GM10248 (cell line): ENCODE measurements at regions not wholly inside any gene's neighbourhood (a gene's known extent, or its start where the extent isn't known, plus 50 kb on each side); places are given as distances from the start of the nearest gene placed in this dataset.

Source experiments
- CTCF ChIA-PET: fragments of 300-600 bp; sonication (Branson Sonifier 250); formaldehyde crosslinking; extraction: SDS; loops from one replicate; lab custom pipeline; 2021; ENCODE audit warnings: antibody characterized with exemption; lab: Yijun Ruan, JAX
- POLR2A ChIA-PET: fragments of 350-650 bp; sonication (Branson Sonifier 250); formaldehyde crosslinking; extraction: SDS; loops from one replicate; lab custom pipeline; 2020; ENCODE audit warnings: antibody characterized with exemption; lab: Yijun Ruan, JAX
- DNase-seq: peaks from one replicate; pipeline ENCODE4 v3.0.0; 2012; ENCODE audit errors: extremely low spot score
- CTCF ChIP-seq: IDR thresholded peaks from 2 replicates; pipeline ENCODE4 v1.5.1; 2012; ENCODE audit warnings: mild to moderate bottlenecking, low read depth; ENCODE audit errors: extremely low read depth, missing control alignments, control extremely low read depth

GRCh38 chr6:56891754-56892153, 63.2 kb upstream of the BEND6 start:
- ChIA-PET CTCF (interaction anchor here (0.8 to 3.5 kb wide), 9 partner anchors 11 to 431 kb away, joined by 3 to 91 read pairs (median 4); partner anchors contain the start of gene BEND6), POLR2A (interaction anchor here (0.7 kb wide), 1 partner anchor 423 kb away, joined by 5 read pairs; no protein-coding TSS in a partner anchor)
- DNase-seq: no peak
- no peak for TF ChIP-seq CTCF

GRCh38 chr6:56890683-56891429, 64.1 kb upstream of the BEND6 start:
- no peak for TF ChIP-seq CTCF
- CTCF ChIA-PET: interaction anchor here (0.8 to 3.5 kb wide), 12 partner anchors 9 to 426 kb away, joined by 3 to 91 read pairs (median 3); partner anchors contain the start of gene PRIM2
- DNase-seq: peak; percentile 76
- POLR2A ChIA-PET: interaction anchor here (0.6 kb wide), 1 partner anchor 21 kb away, joined by 4 read pairs; no protein-coding TSS in a partner anchor

GRCh38 chr6:56890066-56890465, 64.8 kb upstream of the BEND6 start:
- POLR2A ChIA-PET: no interaction called here
- no peak for TF ChIP-seq CTCF
- DNase-seq: no peak
- CTCF ChIA-PET: interaction anchor here (0.8 to 3.5 kb wide), 11 partner anchors 10 to 427 kb away, joined by 3 to 91 read pairs (median 3); partner anchors contain the start of gene PRIM2

GRCh38 chr6:56889492-56889891, 65.4 kb upstream of the BEND6 start:
- DNase-seq: no peak
- CTCF ChIA-PET: interaction anchor here (0.9 to 2.1 kb wide), 6 partner anchors 10 to 151 kb away, joined by 3 to 15 read pairs (median 4); no protein-coding TSS in a partner anchor
- TF ChIP-seq CTCF: no peak
- POLR2A ChIA-PET: no interaction called here

- CTCF ChIA-PET: interaction anchor here (0.8 to 2.6 kb wide), 10 partner anchors 10 to 152 kb away, joined by 3 to 15 read pairs (median 4); partner anchors contain the start of gene BEND6
- DNase-seq: no peak
- TF ChIP-seq CTCF: no peak
- POLR2A ChIA-PET: no interaction called here
These were observed 66.2 kb upstream of the BEND6 start for GRCh38 chr6:56888687-56889086.

GRCh38 chr6:56887086-56887485, 67.8 kb upstream of the BEND6 start:
- DNase-seq: no peak
- no peak for TF ChIP-seq CTCF
- CTCF ChIA-PET: interaction anchor here (0.7 to 3.7 kb wide), 5 partner anchors 16 to 25 kb away, joined by 3 to 25 read pairs (median 4); no protein-coding TSS in a partner anchor
- POLR2A ChIA-PET: no interaction called here
